NOMO-1 treated with DMSO at 0.1 percent for 48 hours (cell line): ENCODE measurements at regions not wholly inside any gene's neighbourhood (a gene's known extent, or its start where the extent isn't known, plus 50 kb on each side); places are given as distances from the start of the nearest gene placed in this dataset.
"Not testable (repeated sequence)": the region's sequence is repeated elsewhere in the genome, so short reads cannot be mapped to it uniquely, and the experiment has no call there.

Experiments used
- DNase-seq: peaks from one replicate; lab custom pipeline; 2025; ENCODE audit not compliant: unreplicated experiment; lab: John Stamatoyannopoulos, UW

- no peak for DNase-seq
Measured at GRCh38 chr2:67616749-67617148, 219.6 kb downstream of the ETAA1 start.

- DNase-seq = no peak
Measured at GRCh38 chr2:67619204-67619603, 222.1 kb downstream of the ETAA1 start.

GRCh38 chr2:67623741-67624140 is 226.6 kb downstream of the ETAA1 start:
- DNase-seq = not testable (repeated sequence)

GRCh38 chr2:67625178-67625577 is 228.0 kb downstream of the ETAA1 start:
- no peak for DNase-seq

- no peak for DNase-seq
Measured at GRCh38 chr2:67625690-67626475, 228.8 kb downstream of the ETAA1 start.

GRCh38 chr2:67626656-67627055 is 229.5 kb downstream of the ETAA1 start:
- DNase-seq = no peak

GRCh38 chr2:67627456-67628207 is 230.5 kb downstream of the ETAA1 start:
- no peak for DNase-seq

GRCh38 chr2:67628892-67629291 is 231.8 kb downstream of the ETAA1 start:
- DNase-seq = no peak

- DNase-seq = no peak
Measured at GRCh38 chr2:67631483-67631882, 234.3 kb downstream of the ETAA1 start.

GRCh38 chr2:67633212-67633856 is 236.2 kb downstream of the ETAA1 start:
- no peak for DNase-seq

- DNase-seq = no peak
Measured at GRCh38 chr2:67638146-67638545, 241.0 kb downstream of the ETAA1 start.

- no peak for DNase-seq
Measured at GRCh38 chr2:67641312-67642045, 244.3 kb downstream of the ETAA1 start.

- DNase-seq = no peak
Measured at GRCh38 chr2:67642046-67642382, 244.9 kb downstream of the ETAA1 start.

- no peak for DNase-seq
Measured at GRCh38 chr2:67642961-67643360, 245.8 kb downstream of the ETAA1 start.

- DNase-seq = no peak
Measured at GRCh38 chr2:67645280-67646138, 248.4 kb downstream of the ETAA1 start.

- DNase-seq = no peak
Measured at GRCh38 chr2:67646714-67647333, 249.7 kb downstream of the ETAA1 start.

- DNase-seq = no peak
Measured at GRCh38 chr2:67649331-67650261, 252.5 kb downstream of the ETAA1 start.

- peak; percentile 45 for DNase-seq
Measured at GRCh38 chr2:67650291-67651133, 253.4 kb downstream of the ETAA1 start.
